Spinal cord (tissue), 9 donors: ENCODE measurements at regions not wholly inside any gene's neighbourhood (a gene's known extent, or its start where the extent isn't known, plus 50 kb on each side); places are given as distances from the start of the nearest gene placed in this dataset.

ENCODE experiments used
- DNase-seq, 6 donors: peaks; one replicate each; pipeline versions ENCODE4 v3.0.0 to v3.0.0-alpha.2; 2013 to 2015; ENCODE audit warnings: low spot score in 6 of 6, low read depth in 4 of 6
- H3K27ac ChIP-seq: one replicate; pipeline ENCODE4 v1.5.1; 2013; ENCODE audit warnings: low read depth, low read length, control low read depth
- H3K27me3 ChIP-seq: one replicate; pipeline ENCODE4 v1.6.1; 2013; ENCODE audit warnings: low read length; ENCODE audit not compliant: control insufficient read depth, insufficient read depth
- H3K36me3 ChIP-seq: one replicate; pipeline ENCODE4 v1.6.1; 2013; ENCODE audit warnings: low read length; ENCODE audit not compliant: control insufficient read depth, insufficient read depth
- H3K4me1 ChIP-seq: one replicate; pipeline ENCODE4 v1.6.1; 2013; ENCODE audit warnings: low read length; ENCODE audit not compliant: control insufficient read depth, insufficient read depth
- H3K4me3 ChIP-seq: one replicate; pipeline ENCODE4 v1.5.1; 2013; ENCODE audit warnings: low read depth, low read length, control low read depth
- H3K9me3 ChIP-seq: one replicate; pipeline ENCODE4 v1.6.1; 2013; ENCODE audit warnings: low read length; ENCODE audit not compliant: control insufficient read depth, insufficient read depth
- WGBS: methylation state at CpG from one replicate; pipeline ENCODE4 v1.1.5; 2013; ENCODE audit warnings: missing lambda C conversion rate; ENCODE audit not compliant: insufficient coverage; 5-methylcytosine and 5-hydroxymethylcytosine counted together
- donor health status: healthy.

DNA sequence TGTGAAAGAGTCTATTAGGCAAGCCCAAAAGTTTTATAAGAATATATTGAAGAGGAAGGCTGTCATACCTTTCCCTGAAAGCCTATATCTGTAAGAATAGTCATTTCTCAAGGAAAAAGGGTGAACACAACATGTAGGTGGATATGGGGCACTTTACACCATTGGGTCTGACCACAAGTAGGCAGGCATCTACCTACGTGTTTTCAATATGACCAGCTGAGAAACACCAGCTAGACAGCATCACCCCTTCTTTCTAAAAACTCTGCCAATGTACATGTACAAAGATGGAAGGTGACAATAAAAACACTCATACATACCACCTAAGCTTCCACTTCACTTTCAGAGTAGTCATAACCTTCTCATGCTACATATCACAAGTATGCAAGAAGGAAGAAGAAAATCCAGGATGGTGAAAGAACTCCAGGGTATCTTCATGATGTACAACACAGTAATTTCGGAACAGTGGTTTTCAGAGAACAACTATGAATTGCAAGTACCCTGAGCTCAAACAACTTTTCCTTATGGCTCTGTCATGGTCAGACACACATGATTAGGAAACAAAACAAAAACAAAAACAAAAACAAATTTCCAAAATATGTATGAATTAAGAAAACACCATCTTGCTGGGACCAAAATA is 98.5 kb upstream of the ADGRL2 start:
- no peaks in the 10 kb centered on the region for H3K27me3 ChIP-seq
- H3K36me3 ChIP-seq: no peaks in the 10 kb centered on the region
- 83% methylated on average over 1 of the region's 2 CpGs for WGBS
- H3K27ac ChIP-seq: no peak overlapping the region
- no peak for DNase-seq
- H3K4me3 ChIP-seq: no peak overlapping the region
- peaks cover 3% of the 10 kb centered on the region for H3K4me1 ChIP-seq
- H3K9me3 ChIP-seq: no peaks in the 10 kb centered on the region

DNA sequence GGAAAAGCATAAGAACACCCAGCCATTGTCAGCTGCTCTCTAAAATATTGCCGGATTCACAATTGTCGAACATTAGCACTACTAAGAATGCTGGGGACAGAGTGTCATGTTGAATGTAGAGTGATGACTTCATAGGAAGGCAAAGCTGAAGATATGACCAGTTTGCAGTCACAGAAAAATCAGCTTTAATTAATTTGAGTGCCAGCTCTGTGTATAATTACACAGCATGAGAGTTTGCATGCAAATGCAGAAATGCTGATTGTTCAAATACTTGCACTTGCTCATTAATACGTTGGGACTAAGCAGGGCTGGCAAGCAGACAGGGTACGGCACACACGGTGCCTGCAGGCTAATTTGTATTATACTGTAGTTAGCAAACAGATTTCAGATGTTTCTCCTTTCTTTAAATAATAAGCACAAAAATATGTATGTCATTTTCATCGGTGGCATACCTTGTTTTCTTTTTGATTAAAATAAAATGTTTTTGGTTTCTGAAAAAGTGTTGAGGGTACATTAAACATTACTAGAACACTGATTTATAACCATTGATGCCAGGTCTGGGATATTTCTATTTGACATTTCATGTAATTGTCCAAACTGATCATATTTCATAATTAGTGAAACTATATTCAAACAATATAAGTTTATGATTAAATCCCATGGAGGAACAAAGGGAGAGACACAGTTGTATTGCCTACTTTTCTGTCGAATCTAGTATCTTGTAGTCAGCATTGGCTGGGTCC is 99.8 kb upstream of the ADGRL2 start:
- WGBS: 73% methylated on average over 4 of the region's 7 CpGs
- Histone ChIP-seq H3K4me3 (no peak overlapping the region), H3K36me3 (no peaks in the 10 kb centered on the region), H3K4me1 (peaks cover 3% of the 10 kb centered on the region), H3K27me3 (no peaks in the 10 kb centered on the region), H3K27ac (no peak overlapping the region), H3K9me3 (no peaks in the 10 kb centered on the region)
- peak in 3 of 6 donors; percentile 26 to 87 (median 71) for DNase-seq

DNA sequence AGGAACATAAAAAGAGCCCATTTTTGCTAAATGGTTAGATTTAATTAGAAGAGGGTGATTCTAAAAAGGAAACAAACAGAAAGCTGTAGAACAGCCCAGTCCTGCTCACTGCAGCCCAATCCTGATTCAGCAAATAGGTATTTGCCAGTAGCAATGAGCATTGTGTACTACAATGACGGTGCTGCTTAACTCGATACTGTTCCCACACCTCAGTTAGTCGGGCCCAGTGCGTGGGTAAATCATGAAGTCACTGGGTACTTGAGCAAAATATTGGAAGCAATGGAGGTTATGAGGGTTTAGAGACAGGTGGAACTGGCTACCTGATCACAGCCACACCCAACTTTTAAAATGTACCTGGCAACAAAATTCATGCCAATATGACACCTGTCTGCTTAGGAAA is 101.5 kb upstream of the ADGRL2 start:
- H3K9me3 ChIP-seq: no peaks in the 10 kb centered on the region
- no peak for DNase-seq
- 70% methylated on average over 2 of the region's 4 CpGs for WGBS
- peaks cover 3% of the 10 kb centered on the region for H3K4me1 ChIP-seq
- H3K27ac ChIP-seq: no peak overlapping the region
- no peaks in the 10 kb centered on the region for H3K36me3 ChIP-seq
- no peak overlapping the region for H3K4me3 ChIP-seq
- no peaks in the 10 kb centered on the region for H3K27me3 ChIP-seq

DNA sequence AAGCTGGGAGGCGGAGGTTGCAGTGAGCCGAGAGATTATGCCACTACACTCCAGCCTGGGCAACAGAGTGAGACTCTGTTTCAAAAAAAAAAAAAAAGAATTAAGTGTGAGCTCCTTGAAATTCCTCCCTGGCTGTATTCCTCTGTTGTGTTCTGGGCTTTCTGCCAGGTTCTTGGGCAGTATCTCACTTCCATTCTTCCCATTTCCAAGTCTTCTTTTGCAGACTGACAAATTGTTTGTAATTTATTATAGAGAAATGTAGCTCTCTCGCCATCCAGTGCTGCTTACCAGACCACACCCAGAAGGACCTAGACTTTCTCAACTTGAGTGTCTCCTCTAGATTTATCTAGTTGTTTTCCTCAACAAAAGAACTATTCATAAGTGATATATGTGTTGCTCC is 105.0 kb upstream of the ADGRL2 start:
- no peaks in the 10 kb centered on the region for H3K36me3 ChIP-seq
- H3K27ac ChIP-seq: no peak overlapping the region
- peak in 4 of 6 donors; percentile 26 to 77 (median 56) for DNase-seq
- WGBS: no CpG with 5 or more reads among the region's 3 CpGs
- peaks cover under 1% of the 10 kb centered on the region for H3K4me1 ChIP-seq
- H3K4me3 ChIP-seq: no peak overlapping the region
- H3K9me3 ChIP-seq: no peaks in the 10 kb centered on the region
- no peaks in the 10 kb centered on the region for H3K27me3 ChIP-seq

DNA sequence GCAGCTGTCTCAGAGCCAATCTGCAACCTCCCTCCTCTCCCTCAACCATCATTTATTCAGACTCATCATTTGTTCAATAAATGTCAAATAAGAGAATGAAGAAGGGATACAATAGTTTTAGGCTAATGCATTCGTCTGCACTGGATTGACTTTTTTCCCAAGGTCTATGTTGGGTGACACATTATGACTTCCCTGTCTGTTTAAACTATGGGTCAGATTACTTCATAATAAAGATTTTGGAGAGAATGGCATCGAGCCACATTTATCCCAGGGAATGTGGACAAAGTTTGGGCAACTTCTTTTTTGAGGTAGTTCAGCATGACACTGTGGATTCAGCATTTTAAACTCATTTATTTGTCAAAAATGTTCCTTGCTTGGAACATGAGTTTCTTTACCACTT is 107.4 kb upstream of the ADGRL2 start:
- no peaks in the 10 kb centered on the region for H3K4me1 ChIP-seq
- H3K36me3 ChIP-seq: no peaks in the 10 kb centered on the region
- no peaks in the 10 kb centered on the region for H3K9me3 ChIP-seq
- 100% methylated on average over 1 of the region's 2 CpGs for WGBS
- H3K27me3 ChIP-seq: no peaks in the 10 kb centered on the region
- no peak overlapping the region for H3K27ac ChIP-seq
- no peak for DNase-seq
- H3K4me3 ChIP-seq: no peak overlapping the region

DNA sequence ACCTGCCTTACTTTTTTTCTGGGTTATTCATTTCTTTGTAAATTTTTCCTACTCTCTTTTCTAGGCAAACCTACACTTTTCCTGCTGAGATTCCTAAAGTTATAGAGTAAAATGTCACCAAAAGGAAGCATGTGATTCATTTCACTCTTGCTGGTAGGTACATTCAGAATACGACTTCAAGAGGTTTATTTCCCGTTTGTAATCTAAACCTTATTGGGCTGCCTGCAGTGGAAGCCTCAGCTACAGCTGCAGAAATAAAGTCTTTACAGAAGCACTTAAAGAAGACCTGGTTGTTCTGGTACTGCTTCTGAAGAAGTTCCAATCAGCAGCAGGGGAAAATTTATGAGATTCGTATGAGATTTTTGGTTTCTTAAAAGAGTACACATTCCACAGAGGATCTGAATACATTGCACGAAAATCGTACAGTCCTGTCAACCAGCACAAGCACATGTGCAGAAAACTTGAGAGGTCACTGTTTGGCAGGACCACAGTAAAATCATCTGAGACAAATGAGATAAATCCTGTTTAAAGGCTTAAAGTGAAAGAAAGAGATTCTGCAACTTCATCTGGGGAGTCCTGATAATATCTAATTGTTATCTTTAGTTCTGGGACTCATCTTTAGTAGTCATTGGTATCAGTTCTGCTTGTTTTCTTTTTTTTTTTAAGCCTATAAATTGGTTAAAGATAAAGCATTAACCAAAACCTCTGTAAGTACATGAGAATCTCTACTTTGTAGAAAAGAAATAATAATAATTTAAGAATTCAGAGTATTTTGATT is 109.9 kb upstream of the ADGRL2 start:
- H3K27ac ChIP-seq: no peak overlapping the region
- WGBS: 67% methylated on average over 3 of the region's 5 CpGs
- DNase-seq: no peak
- no peaks in the 10 kb centered on the region for H3K36me3 ChIP-seq
- no peaks in the 10 kb centered on the region for H3K27me3 ChIP-seq
- no peaks in the 10 kb centered on the region for H3K4me1 ChIP-seq
- H3K4me3 ChIP-seq: no peak overlapping the region
- H3K9me3 ChIP-seq: peaks cover 3% of the 10 kb centered on the region

DNA sequence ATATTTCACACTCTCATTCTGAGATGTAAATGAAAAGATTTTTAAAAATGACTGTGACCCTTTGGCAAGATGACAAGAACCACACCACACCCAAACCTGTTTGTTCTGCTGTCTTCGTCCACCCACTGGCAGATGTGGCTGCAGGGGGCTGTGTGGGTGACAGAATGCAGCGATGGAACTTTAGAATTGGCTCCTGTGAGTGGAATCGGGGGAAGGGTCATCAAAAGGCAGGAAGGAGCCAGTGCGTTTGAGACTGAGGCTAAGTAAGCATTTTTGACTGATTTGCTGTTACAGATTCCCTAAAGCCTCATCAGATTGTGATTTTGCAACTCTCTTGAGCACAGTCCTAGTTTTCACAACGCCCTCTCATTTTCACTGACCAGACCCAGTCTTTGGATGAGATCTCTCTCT is 111.2 kb upstream of the ADGRL2 start:
- H3K9me3 ChIP-seq: peaks cover 3% of the 10 kb centered on the region
- no peaks in the 10 kb centered on the region for H3K36me3 ChIP-seq
- no peaks in the 10 kb centered on the region for H3K4me1 ChIP-seq
- no peak for DNase-seq
- no peak overlapping the region for H3K4me3 ChIP-seq
- H3K27me3 ChIP-seq: no peaks in the 10 kb centered on the region
- no peak overlapping the region for H3K27ac ChIP-seq
- 92% methylated on average over 4 of the region's 5 CpGs for WGBS

DNA sequence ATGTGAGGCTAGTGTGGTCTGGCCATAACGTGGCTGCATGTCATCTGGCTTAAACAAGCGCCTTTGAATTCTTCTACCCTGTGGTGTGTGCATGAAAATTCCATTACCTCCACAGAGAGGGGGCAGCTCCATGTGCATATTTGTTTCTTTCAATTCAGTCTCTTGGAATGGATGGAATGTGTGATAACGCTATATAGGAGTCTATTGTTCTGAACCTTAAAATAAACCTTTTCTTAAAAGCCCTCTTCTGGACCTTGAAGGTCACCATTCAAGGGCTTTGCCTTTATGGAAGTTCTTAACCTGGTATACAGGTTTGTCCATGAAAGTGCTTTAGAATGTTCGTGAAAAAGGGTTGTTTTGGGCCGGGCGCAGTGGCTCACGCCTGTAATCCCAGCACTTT is 118.2 kb upstream of the ADGRL2 start:
- Histone ChIP-seq H3K4me3 (no peak overlapping the region), H3K4me1 (no peaks in the 10 kb centered on the region), H3K9me3 (no peaks in the 10 kb centered on the region), H3K27ac (no peak overlapping the region), H3K36me3 (no peaks in the 10 kb centered on the region), H3K27me3 (no peaks in the 10 kb centered on the region)
- no peak for DNase-seq
- 88% methylated on average over 4 of the region's 7 CpGs for WGBS

DNA sequence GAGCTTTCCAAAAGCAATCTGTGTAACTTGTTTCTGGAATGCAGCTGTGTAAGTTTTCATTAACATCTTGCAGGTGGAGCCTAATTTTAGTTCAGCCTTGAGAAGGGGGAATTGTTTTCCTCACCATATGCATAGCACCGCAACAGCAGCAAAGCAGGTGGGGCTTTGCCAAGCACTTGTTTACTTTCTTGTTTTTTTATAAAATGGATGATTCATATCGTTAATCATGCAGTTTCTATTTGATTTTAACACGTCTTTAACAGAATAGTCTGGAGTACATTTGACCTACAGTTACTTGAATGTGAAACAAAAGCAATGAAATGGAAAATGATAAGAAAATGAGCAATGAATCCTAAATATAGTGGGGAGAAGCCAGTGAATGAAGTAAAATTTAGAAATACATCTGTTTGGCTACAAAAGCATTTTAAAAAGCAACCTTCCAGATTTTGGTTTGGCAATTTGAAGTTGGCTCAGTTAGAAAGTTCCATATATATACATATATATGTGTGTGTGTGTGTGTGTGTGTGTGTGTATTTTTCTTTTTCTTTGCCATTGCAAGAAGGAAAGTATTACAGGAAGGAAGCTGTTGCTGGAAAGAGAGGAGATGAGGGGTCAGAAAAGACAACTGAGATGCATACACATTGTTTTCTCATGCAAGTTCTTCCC is 119.0 kb upstream of the ADGRL2 start:
- no peaks in the 10 kb centered on the region for H3K9me3 ChIP-seq
- H3K36me3 ChIP-seq: no peaks in the 10 kb centered on the region
- peak in 2 of 6 donors; percentile 45 to 65 for DNase-seq
- no peak overlapping the region for H3K27ac ChIP-seq
- WGBS: no CpG with 5 or more reads among the region's 3 CpGs
- no peak overlapping the region for H3K4me3 ChIP-seq
- no peaks in the 10 kb centered on the region for H3K27me3 ChIP-seq
- H3K4me1 ChIP-seq: no peaks in the 10 kb centered on the region
